NCI-H510A (cell line): ENCODE measurements at regions not wholly inside any gene's neighbourhood (a gene's known extent, or its start where the extent isn't known, plus 50 kb on each side); places are given as distances from the start of the nearest gene placed in this dataset.

Experiments used
- DNase-seq: peaks from one replicate; lab custom pipeline; 2025; lab: John Stamatoyannopoulos, UW

- DNase-seq, result no peak
Observed at GRCh38 chr6:41429506-41430504, 94.4 kb downstream of the NCR2 start.

DNA sequence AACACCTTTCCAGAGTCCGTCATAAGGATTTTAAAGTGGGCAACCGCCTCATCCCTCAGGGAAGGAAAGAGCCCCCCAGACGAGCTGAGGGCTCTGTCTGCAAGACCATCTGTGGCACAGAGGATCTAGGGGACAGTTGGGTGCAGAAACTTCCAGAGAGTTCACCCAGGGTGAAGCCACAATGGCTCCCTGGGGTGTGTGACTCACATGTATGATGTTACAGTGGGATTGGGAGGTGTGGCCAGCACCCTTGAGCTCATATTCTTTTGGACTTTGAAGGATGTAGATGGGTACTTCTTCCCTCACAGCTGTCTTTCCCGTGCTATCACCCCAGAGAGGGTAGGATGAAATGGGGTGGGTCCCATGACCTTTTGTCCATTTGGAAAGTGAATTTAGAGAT, 95.5 kb downstream of the NCR2 start:
- DNase-seq, result no peak

GRCh38 chr6:41432280-41432679, 96.9 kb downstream of the NCR2 start:
- DNase-seq, result no peak

GRCh38 chr6:41434803-41435481, 99.5 kb downstream of the NCR2 start:
- no peak for DNase-seq

DNA sequence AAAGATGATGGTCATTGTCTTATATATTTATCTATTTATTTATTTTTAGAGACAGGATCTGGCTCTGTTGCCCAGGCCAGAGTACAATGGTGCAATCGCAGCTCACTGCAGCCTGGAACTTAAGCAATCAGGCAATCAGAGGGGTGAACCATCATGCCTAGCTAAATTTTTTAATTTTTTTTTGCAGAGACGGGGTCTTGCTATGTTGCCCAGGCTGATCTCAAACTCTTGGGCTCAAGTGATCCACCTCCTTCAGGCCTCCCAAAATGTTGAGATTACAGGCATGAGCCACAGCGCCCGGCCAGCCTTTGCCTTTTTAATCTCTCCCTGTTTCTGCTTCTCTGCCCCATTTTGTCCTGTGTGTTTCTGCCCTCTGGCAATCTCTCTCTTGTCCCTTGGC, 102.2 kb downstream of the NCR2 start:
- DNase-seq, result no peak

DNA sequence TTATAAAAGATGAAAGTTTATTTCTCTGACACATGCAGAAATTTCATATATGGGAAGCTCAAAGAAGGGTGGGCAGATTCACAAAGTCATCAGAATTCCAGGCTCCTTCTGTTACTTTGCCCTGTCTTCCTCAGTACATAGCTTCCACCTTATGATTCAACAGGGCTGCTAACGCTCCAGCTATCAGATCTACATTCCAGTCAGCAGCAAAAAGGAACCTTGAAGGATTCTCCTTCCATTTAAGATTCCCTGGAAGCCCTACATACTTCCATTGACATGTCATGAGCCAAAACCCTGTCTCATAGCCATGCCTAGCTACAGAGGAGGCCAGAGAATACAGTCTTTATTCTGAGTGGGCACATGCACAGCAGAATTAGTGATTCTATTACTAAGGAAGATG, 103.3 kb downstream of the NCR2 start:
- no peak for DNase-seq

- DNase-seq, result no peak
Observed at GRCh38 chr6:41439524-41440418, 104.4 kb downstream of the NCR2 start.

- DNase-seq, result no peak
Observed at GRCh38 chr6:41440958-41441357, 105.2 kb upstream of the FOXP4 start.

DNA sequence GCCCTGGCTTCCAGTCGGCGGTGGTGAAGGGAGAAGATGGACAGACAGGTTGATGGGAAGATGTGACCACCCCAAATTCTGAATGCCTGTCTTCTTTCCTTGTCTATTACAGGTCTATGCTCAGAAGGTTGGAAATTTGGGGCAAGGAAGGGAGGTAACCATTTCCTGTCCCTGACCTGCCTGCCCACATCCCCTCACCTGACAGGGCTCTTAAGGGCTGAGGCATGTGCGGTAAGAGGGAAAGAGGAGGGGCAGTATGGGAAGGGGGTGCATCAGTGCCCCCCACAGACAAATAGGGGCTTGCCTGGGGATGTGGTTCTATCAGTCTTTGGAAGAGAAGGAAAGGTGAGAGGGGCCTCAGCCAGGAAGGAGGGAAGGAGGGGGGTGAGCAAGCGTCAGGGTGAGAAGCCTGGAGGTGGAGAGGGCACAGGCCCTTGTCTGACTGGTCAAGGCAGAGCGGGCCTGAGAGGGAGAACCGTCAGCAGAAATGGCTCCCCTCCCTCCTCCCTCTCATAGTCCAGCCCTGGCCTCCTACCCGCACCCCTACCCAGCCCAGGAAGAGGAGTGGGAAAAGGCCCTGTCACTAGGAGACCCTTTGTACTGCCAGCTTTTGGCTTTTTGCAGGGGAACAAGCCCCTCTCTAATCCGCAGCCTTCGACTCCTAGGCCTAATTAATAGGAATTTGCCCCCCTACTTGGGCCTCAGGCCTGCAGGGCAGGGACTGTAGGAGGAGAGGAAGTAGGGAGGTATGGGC, 104.4 kb upstream of the FOXP4 start:
- DNase-seq, result no peak

GRCh38 chr6:41442352-41442672, 103.9 kb upstream of the FOXP4 start:
- DNase-seq, result no peak

DNA sequence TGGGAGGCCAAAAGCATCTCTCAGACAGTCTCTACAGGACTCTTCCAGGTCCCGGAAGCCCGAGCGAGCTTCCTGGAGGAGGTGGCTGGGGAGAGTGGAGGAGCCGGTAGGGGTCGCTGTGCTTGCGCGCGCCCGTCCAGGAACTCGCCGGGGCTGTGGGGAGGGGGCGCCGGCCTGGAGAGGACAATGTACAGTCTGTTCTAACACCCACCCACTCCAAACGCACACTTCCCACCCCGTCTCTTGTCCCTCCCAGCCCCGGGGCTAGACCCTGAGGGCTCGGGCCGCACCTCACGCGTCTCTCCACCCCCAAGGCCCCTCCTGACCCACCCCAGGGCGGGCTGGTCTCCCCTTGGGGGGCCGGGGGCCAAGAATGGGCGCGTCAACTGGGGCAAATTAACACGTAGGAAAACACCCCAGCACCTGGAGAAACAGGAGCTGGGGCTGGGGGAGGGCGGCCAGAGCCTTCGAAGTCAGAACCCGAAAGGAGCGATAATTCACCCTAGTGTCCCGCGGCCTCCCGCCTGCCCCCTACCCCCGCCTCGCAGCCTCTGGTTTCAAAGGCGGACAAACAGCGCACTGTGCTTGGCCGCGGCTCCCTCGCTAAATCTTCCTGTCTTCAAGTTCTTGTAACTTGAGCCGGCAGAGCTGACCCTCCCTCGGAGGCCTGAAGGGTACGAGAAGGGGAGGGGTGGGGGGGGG, 103.2 kb upstream of the FOXP4 start:
- peak; percentile 70 for DNase-seq

- DNase-seq, result no peak
Observed at GRCh38 chr6:41443616-41444525, 102.3 kb upstream of the FOXP4 start.

GRCh38 chr6:41445261-41445660, 100.9 kb upstream of the FOXP4 start:
- DNase-seq, result no peak

- DNase-seq, result no peak
Observed at GRCh38 chr6:41446132-41446531, 100.0 kb upstream of the FOXP4 start.

DNA sequence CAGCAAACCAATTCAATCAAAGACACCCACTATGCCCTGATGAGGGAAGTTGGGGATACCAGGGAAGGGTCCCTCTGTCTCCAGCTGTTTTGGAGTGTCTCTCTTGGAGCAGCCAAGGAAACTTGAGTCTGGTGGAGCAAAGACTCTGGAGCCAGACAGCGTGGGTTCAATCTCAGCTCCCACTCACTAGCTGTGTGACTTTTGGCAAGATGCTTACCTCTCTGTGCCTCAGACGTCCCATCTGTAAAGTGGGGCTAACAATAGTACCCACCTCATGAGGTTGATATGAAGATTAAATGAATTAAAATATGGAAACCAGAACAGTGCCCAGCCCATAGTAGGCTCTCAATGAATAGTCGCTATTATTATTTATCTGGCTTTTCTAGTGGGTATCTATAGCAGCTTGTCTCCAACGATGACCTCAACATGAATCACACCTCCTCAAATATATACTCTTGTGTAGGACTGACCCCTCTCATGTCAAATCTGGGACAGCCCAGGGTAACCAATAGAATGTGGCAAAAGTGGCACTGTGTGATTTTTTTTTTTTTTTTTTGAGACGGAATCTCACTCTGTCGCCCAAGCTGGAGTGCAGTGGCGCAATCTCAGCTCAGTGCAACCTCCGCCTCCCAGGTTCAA, 99.2 kb upstream of the FOXP4 start:
- DNase-seq, result no peak

DNA sequence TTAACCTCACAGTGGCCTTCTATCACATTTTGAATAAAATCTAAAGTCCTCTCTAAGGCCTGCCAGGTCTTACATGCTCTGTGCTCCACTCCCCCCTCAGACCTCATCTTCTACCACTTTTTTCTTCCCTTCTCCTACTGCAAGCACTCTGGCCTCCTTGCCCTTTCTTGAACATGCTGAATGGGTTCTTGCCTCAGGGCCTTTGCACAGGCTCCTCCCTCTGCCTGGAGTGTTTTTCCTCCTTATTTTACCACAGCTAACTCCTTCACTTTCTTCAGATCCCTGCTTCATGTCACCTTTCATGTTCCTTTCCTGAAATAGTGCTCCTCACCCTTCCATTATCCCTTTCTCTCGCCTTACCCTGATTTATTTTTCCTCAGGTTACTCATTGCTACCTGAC, 97.9 kb upstream of the FOXP4 start:
- no peak for DNase-seq

DNA sequence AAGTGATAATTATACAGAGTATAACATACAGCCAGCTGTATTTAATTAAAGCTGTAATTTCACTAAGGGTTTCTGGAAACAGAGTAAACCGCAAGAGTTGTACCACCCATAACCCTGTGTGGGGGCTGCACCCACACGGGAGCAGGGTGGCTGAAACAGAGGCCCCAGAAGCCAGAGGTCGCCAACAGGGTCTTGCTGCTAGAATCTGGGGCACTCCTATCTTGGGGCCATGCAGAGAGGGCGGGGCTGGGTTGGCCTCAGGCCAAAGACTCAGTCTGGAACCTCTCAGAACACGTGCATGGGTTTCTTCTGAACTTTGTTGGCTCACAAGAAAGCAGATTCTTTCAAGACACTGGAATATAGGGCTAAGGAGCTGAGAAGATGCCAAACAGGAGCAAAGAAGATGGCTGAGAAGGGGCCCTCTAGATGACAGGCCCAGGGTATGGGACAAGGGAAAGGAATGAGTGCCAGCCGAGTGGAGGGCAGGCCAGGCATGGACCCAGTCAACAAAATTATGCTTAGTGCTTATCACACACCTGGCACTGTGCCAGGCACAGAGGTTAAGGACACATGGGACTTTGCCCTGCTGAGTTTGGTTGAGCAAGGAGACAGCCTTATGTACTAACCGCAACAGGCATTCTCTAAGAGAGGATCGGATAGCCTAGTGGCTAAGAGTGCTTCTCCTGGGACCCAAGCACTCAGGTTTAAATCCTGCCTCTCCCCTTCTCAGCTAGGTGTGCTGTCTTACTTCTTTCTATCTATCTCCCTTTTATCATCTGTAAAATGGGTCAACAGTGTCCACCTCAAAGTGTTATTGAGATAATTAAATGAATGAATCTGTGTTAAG, 96.6 kb upstream of the FOXP4 start:
- DNase-seq, result peak; percentile 47

DNA sequence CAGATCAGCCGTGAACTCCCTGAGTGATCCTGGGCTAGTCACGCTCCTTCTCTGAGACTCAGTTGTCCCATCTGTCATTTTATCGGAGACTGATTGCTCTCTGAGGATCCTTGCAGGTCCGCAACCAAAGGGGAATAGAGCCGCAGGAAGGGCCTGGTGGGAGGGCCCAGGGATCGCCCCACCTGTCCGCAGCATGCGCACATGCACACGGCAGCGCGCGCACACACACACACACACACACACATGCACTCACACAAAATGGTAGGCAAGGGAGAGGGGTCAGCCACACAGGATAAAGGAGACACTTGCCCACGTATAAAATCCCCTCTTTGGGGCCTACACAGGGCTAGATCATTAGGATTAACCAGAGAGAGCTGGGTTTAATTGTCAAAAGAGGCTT, 95.6 kb upstream of the FOXP4 start:
- no peak for DNase-seq

DNA sequence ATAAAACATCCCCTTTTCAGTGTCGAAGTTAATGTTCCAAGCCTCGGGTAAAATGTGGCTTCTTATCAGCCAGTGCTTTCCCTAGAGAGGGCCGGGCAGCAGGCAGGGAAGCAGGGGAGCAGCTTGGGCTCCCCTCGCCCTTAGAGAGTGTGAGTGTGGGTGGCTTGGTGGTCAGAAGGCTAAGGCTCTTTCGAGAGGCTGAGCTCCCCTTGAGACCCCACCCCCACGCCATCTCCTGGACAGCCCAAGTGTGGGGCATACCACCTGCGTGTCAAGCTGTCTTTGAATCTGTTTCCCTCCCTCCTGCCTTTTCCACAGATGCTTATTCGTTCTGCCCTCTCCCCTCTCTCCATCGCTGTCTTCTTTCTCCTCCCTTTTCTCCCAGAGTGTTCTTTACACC, 95.1 kb upstream of the FOXP4 start:
- DNase-seq, result no peak
